Iris pigment epithelial cell (primary cell): ENCODE measurements at regions not wholly inside any gene's neighbourhood (a gene's known extent, or its start where the extent isn't known, plus 50 kb on each side); places are given as distances from the start of the nearest gene placed in this dataset.

Source experiments
- DNase-seq: peaks from one replicate; pipeline ENCODE4 v3.0.0-alpha.2; 2011; ENCODE audit warnings: low read depth

GRCh38 chr21:43302769-43303168 lies 124.2 kb downstream of the SIK1 start:
- DNase-seq: no peak

GRCh38 chr21:43302062-43302700 lies 124.8 kb downstream of the SIK1 start:
- DNase-seq: no peak

DNA sequence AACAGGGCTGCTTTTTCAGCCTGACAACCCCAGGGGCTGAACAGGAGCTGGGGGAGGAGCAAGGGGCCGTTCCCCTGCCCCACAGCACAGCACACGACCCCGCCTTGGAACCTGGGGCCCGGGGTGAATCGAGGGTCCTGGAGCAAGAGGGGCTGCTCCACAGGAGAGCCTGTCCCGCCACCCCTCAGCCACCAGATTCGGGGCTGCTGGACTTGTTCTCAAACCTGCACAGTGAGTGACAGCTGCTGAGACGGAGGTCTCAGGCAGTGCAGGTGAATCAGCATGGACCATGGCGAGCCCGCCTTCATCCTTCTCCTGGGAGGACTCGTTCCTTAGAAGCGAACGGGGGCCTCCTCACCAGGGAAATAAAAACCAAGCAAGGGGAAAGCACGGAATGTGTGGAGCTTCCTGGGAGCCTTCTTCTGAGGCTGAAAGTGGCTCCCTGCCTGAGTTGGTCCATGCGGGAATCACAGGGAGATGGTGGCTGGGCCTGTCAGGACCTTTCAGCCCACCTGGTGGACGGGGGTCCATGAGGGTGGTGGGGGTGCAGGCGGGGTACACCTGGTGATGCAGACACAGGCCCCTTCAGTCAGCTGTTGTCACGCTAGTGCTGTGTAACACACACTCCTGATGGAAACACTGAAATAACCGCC lies 125.4 kb downstream of the SIK1 start:
- no peak for DNase-seq

DNA sequence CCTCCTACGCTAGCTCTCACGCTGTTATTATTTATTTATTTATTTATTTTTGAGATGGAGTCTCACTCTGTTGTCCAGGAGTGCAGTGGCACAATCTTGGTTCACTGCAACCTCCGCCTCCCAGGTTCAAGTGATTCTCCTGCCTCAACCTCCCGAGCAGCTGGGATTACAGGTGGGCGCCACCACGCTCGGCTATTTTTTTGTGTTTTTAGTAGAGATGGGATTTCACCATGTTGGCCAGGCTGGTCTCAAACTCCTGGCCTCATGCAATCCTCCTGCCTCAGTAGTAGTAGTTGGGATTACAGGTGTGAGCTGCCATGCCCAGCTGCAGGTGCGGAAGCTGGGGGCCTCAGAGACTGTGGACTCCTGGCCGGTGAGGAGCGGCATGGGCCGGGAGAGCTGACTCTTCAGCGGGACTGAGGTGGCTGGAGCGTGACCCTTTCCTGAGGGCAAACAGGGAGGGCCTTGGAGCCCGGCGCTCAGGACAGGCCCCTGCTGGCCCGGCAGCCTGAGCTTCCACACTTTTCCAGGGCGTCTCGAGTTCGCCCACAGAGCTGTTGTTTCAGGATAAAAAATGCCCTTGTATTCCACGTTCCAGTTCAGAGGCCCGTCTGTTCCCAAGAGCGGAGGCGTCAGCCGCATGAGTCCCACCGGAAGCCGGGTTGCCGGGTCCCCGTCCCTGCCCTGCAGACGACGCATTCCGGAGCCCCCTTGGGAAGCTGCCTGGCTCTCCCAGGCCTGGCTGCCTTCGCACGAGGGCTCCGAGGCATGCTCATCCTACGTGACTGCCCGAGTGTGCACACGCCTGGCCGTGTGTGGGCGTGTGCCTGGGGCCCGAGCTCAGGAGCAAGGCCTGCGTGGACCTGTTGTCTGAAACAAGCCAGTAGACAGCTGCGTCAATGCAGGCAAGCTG lies 126.2 kb downstream of the SIK1 start:
- no peak for DNase-seq

DNA sequence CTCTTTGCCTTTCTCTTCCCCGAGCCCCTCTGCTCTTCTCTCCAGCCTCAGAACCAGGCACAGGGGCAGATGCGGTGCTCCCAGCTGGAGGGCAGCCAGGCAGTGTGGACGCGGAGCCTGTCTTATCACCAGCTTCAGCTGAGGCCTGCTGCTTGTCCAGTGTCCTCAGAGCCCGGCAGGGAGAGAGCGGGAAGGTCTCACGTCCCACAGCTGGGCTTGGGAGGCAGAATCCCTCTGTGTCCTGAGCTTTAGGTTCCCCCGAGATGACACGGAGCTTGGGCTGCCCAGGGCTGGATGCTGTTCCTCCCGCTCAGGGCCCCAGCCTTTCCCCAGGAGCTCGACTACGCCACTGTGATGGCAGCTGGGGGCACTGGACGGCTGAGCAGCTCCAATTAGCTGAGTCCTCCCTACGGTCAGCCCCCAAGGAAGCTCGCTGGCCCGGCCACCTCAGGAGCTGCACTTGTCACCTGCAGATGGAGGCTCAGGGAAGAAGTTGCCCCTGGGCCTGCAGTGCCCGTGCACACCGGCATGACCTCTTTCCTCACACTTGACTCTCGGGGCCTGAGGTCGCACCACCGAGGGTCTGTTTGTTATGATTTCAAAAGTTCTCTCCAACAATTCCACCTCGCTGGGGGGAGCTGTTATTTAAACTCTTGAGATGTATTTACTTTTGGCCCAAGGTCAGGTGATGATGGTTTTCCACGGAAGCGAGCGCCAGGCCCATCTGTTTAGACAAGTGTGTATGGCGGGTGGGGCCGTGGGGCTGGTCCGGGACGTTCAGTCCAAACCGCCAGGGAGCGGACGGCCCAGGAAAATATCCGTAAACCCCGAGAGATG lies 127.3 kb downstream of the SIK1 start:
- no peak for DNase-seq

DNA sequence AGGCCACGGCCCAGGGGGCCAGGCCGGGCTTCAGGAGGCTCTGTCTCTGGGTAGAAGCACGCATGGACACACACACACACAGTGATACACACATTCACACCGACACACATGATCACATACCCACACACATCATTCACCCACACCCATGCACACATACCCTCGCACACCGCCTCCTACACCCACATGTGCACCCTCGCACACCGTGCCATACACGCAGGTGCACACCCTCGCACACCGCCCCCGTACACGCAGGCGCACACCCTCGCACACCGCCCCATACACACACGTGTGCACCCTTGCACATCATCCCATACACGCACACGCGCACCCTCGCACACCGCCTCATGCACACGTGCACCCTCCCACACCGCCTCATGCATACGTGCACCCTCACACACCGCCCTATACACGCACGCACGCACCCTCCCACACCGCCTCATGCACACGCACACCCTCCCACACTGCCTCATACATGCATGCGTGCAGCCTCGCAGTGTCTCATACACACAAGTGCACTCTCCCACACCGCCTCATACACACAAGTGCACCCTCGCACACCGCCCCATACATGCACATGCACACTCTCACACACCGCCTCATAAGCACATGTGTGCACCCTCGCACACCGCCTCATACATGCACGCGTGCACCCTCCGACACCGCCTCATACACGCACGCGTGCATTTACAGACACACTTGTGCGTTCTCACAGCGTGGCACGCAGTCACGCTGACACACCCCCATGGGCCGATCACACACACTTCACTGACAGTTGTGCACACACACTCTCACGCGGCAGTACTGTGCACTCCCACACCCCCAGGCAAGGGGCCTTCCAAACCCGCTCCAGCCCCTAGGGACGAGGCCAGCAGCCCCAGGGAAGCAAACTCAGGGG lies 128.1 kb downstream of the SIK1 start:
- no peak for DNase-seq

- DNase-seq: no peak
These were observed 128.9 kb downstream of the SIK1 start for GRCh38 chr21:43297989-43298388.

DNA sequence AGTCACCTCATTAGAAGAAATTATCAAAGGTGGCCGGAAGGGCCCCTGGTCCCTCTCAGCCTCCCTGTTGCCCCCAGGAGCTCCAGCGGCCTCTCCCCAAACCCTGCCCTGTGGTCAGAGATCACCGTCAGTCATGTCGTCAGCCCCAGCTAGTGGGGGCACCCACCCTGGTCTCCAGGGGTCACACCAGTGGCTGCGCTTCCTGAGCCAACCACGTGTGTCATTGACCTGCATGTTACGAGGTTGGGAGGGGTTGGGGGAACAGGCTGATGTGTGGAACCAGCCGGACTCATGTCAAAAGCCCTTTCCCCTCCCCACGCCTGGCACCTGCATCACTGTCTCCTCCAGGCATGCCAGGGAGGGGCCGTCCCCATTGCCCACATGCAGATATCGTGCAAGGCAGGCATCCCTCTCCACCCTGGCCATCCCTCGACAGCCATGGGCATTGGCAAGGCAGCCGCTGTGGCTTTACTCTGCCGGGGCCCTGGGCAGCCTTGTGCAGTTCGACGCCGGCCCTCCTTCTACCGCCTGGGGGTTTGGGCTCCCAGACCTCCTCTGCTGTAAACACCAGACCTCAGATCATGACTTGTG lies 128.7 kb downstream of the CRYAA start:
- no peak for DNase-seq

DNA sequence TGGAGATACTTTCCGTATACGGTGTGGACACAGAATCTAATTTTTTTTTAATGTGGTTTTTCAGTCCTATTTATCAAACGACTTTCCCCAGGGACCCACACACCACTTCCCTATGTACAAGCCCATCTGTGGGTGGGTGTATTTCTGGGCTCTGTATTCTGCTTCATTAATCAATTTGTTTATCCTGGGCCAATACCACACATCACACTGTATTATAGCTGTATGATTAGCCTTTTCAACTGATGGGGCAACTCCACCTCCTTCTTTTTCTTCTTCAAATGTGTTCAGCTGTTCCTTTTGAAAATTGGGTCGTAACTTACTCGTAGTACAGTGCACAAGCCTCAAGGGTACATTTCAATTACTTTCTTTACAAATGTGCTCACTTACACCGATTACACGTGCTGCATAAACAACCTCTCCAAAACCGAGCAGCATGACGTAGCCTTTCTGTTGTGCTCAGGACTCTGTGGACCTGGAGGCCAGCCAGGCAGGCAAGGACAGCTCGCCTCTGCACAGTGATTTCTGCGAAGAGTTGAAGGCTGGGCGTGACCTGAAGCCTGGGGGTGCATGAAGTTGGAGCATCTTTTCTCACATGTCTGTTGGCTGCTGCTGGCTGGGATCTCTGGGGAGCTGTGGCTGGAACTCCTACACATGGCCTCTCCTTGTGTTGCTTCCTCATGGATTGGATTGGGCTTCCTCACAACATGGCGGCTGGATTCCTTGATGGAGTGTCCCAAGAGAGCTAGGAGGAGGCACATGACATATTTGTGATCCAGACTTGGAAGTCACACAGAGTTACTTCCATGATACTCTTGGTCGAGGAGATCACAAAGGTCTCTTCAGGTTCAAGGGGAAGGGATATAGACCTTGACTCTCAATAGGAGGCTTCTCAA lies 126.5 kb downstream of the CRYAA start:
- no peak for DNase-seq

GRCh38 chr21:43294194-43294902 lies 125.5 kb downstream of the CRYAA start:
- DNase-seq: no peak

DNA sequence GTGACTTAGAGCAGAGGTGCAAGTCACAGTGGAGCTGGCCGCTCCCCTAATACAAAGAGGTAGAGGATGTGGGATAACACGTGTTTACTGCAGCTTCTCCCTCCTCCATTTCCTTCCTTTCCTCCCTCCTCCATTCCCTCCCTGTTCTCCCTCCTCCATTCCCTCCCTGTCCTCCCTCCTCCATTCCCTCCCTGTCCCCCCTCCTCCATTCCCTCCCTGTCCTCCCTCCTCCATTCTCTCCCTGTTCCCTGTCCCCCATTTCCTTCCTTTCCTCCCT lies 124.0 kb downstream of the CRYAA start:
- no peak for DNase-seq

- no peak for DNase-seq
These were observed 123.4 kb downstream of the CRYAA start for GRCh38 chr21:43292041-43292865.

DNA sequence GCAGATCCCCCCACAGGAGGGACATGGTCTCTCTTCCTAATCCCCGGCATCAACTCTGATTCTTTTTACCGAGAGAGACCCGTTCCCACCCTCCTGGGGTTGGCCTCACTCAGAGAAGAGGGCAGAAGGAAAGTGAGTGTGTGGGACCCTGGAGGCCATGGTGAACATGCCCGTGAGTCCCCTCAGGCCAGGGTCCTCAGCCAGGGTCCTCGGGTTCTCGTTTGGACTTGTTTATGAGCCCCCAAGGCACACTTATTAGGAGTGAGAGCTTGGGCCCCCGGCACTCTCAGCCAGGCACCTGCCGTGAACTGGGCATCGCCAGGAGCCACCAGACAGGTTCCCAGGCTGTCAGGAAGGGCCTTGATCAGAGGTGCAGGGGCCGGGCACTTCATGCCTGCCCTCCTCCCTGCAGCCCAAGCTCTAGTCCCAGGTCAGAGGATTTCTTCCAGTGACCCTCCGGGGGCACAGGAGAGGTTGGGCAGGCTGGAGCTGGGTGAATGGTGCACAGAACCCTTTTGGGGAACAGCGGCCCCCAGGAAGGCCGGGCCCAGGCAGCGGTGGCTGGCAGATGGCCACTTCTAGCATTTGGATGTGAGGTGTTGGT lies 122.6 kb downstream of the CRYAA start:
- no peak for DNase-seq

- DNase-seq: no peak
These were observed 121.9 kb downstream of the CRYAA start for GRCh38 chr21:43290421-43291346.

DNA sequence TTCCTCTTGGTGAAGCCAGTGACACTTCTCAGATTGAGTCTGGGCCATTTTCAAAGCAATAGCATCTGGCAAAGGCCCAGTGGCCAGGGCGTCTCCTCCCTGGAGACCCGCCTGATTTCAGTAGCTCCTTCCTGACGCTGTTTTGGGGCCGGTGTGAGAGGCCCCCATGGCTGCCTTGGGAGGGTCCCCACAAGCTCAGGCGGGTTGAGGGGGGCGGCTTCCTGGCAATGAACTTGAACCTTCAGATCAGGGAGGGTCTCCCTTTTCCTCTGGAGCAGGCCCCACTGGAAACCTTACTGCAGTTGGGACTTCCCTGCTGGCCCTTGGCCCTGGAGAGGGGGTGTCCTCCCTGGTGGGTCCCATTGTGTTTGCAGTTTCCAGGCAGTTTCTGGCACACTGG lies 121.2 kb downstream of the CRYAA start:
- no peak for DNase-seq

DNA sequence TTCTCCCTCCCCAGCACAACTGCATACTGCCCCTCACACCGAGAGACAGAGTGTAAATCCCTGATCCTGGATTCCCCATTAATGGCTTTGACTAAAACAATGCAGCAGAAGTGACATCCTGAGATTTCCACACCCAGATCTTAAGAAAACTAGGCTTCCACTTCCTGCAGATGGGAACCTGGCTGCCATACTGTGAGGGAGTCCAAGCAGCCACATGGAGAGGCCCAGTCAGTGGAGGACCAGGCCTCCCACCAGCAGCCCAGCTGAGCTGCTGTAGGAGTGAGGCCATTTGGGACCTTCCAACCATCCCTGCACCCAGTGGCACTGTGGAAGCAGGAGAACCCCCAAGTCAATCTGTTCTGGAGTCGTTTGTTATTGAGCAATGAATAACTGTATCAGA lies 120.6 kb downstream of the CRYAA start:
- DNase-seq: no peak
